Esophagus muscularis mucosa (tissue), 4 donors: ENCODE measurements at regions not wholly inside any gene's neighbourhood (a gene's known extent, or its start where the extent isn't known, plus 50 kb on each side); places are given as distances from the start of the nearest gene placed in this dataset.
"Not testable (repeated sequence)": the region's sequence is repeated elsewhere in the genome, so short reads cannot be mapped to it uniquely, and the experiment has no call there.

Experiments
- DNase-seq: peaks from one replicate; pipeline ENCODE4 v3.0.0-alpha.2; 2017; ENCODE audit errors: extremely low spot score
- H3K27ac ChIP-seq, 4 donors: fragments of 200-600 bp; sonication (generic); replicated peaks in 1 of 4; 1 replicate in 3 of 4; 2 replicates in 1 of 4; pipeline ENCODE4 v1.5.1; 2016 to 2019; ENCODE audit warnings: mild to moderate bottlenecking in 1 of 4
- H3K27me3 ChIP-seq, 4 donors: fragments of 200-600 bp; sonication (generic); one replicate each; pipeline versions ENCODE4 v1.5.1 to v1.6.0; 2016 to 2019
- H3K36me3 ChIP-seq, 4 donors: fragments of 200-600 bp; sonication (generic); one replicate each; pipeline ENCODE4 v1.5.1; 2016 to 2019
- H3K4me1 ChIP-seq, 4 donors: fragments of 200-600 bp; sonication (generic); one replicate each; pipeline ENCODE4 v1.5.1; 2016 to 2019
- H3K4me3 ChIP-seq, 4 donors: fragments of 200-600 bp; sonication (generic); 1 replicate in 2 of 4; 2 replicates in 2 of 4; pipeline ENCODE4 v1.5.1; 2016 to 2019; ENCODE audit warnings: mild to moderate bottlenecking in 4 of 4, moderate library complexity in 1 of 4
- H3K9me3 ChIP-seq, 4 donors: fragments of 200-600 bp; sonication (generic); 1 replicate in 3 of 4; 2 replicates in 1 of 4; pipeline ENCODE4 v1.5.1; 2016 to 2019
- CTCF ChIP-seq, 3 experiments: fragments of 200-600 bp in 2 of 3; fragments of 450-650 bp in 1 of 3; sonication (generic) in 2 of 3; IDR thresholded peaks; one replicate each; pipeline ENCODE4 v1.5.1; 2017 to 2019; ENCODE audit warnings: antibody characterized with exemption in 3 of 3, mild to moderate bottlenecking in 2 of 3, moderate library complexity in 1 of 3
- EP300 ChIP-seq: sonication (generic); formaldehyde crosslinking; IDR thresholded peaks from one replicate; pipeline ENCODE4 v1.6.1; 2017; ENCODE audit warnings: antibody characterized with exemption
- POLR2A ChIP-seq: fragments of 450-650 bp; IDR thresholded peaks from one replicate; pipeline ENCODE4 v1.6.1; 2017; ENCODE audit warnings: antibody characterized with exemption, moderate library complexity, mild to moderate bottlenecking, low read depth
- POLR2AphosphoS5 ChIP-seq, 2 donors: sonication (generic); formaldehyde crosslinking; IDR thresholded peaks; one replicate each; pipeline ENCODE4 v1.6.1; 2017; ENCODE audit warnings: antibody characterized with exemption in 2 of 2
- WGBS: methylation state at CpG from one replicate; pipeline ENCODE4 v1.1.5; 2018; 5-methylcytosine and 5-hydroxymethylcytosine counted together
- intact Hi-C: fragments of 100-400 bp; cut with DNase I; formaldehyde crosslinking; loops from one replicate; pipeline ENCODE4 v1.15.1; 2023

- no peak for TF ChIP-seq EP300
- no peak for TF ChIP-seq POLR2AphosphoS5 (IDR thresholded peaks at IDR 0.05)
- TF ChIP-seq POLR2A: no peak
- no peak for TF ChIP-seq CTCF (IDR thresholded peaks at IDR 0.05)
- Histone ChIP-seq H3K4me1 (no peaks in the 10 kb centered on the region), H3K27me3 (no peaks in the 10 kb centered on the region), H3K27ac (no peak overlapping the region), H3K4me3 (no peak overlapping the region), H3K36me3 (no peaks in the 10 kb centered on the region), H3K9me3 (no peaks in the 10 kb centered on the region)
- DNase-seq: no peak
- intact Hi-C loops: no loop called here
- 79% methylated on average over 5 of the region's 5 CpGs for WGBS
Observed at GRCh38 chr6:116994447-116994846, 117.4 kb downstream of the RFX6 start.

- no peak for DNase-seq
- 66% methylated on average over 5 of the region's 5 CpGs for WGBS
- intact Hi-C loops: no loop called here
- Histone ChIP-seq H3K36me3 (no peaks in the 10 kb centered on the region), H3K27me3 (no peaks in the 10 kb centered on the region), H3K27ac (no peak overlapping the region), H3K4me3 (no peak overlapping the region), H3K9me3 (no peaks in the 10 kb centered on the region), H3K4me1 (no peaks in the 10 kb centered on the region)
- TF ChIP-seq POLR2A (no peak), POLR2AphosphoS5 (IDR thresholded peaks at IDR 0.05) (no peak), EP300 (no peak), CTCF (IDR thresholded peaks at IDR 0.05) (no peak)
Observed at GRCh38 chr6:116996842-116997241, 119.8 kb downstream of the RFX6 start.

GRCh38 chr6:116997496-116997895 lies 120.5 kb downstream of the RFX6 start:
- no peak for DNase-seq
- H3K9me3 ChIP-seq: no peaks in the 10 kb centered on the region
- intact Hi-C loops: no loop called here
- no peak overlapping the region for H3K4me3 ChIP-seq
- TF ChIP-seq EP300: no peak
- TF ChIP-seq CTCF (IDR thresholded peaks at IDR 0.05): no peak
- TF ChIP-seq POLR2A: no peak
- H3K4me1 ChIP-seq: no peaks in the 10 kb centered on the region
- H3K27me3 ChIP-seq: no peaks in the 10 kb centered on the region
- H3K27ac ChIP-seq: no peak overlapping the region
- H3K36me3 ChIP-seq: no peaks in the 10 kb centered on the region
- WGBS: 86% methylated on average over 6 of the region's 6 CpGs

GRCh38 chr6:117007659-117008058 lies 130.6 kb downstream of the RFX6 start:
- no peak for TF ChIP-seq POLR2A
- no peak for TF ChIP-seq CTCF (IDR thresholded peaks at IDR 0.05)
- WGBS: 71% methylated on average over 3 of the region's 3 CpGs
- no peaks in the 10 kb centered on the region for H3K27me3 ChIP-seq

GRCh38 chr6:117008618-117009017 lies 131.6 kb downstream of the RFX6 start:
- H3K9me3 ChIP-seq: no peaks in the 10 kb centered on the region
- H3K4me3 ChIP-seq: no peak overlapping the region
- no peak for DNase-seq
- no peaks in the 10 kb centered on the region for H3K4me1 ChIP-seq
- H3K27ac ChIP-seq: no peak overlapping the region
- no peaks in the 10 kb centered on the region for H3K36me3 ChIP-seq
- intact Hi-C loops: no loop called here
- WGBS: 76% methylated on average over 3 of the region's 3 CpGs
- TF ChIP-seq POLR2A (no peak), POLR2AphosphoS5 (IDR thresholded peaks at IDR 0.05) (no peak), EP300 (no peak), CTCF (IDR thresholded peaks at IDR 0.05) (no peak)
- no peaks in the 10 kb centered on the region for H3K27me3 ChIP-seq

More at GRCh38 chr6:117007659-117008058, 130.6 kb downstream of the RFX6 start:
- no peaks in the 10 kb centered on the region for H3K36me3 ChIP-seq
- H3K9me3 ChIP-seq: no peaks in the 10 kb centered on the region
- H3K4me1 ChIP-seq: no peaks in the 10 kb centered on the region
- H3K27ac ChIP-seq: no peak overlapping the region
- no peak for DNase-seq
- intact Hi-C loops: no loop called here
- no peak overlapping the region for H3K4me3 ChIP-seq

- H3K9me3 ChIP-seq: peaks cover 0 to 12% (median 4%) of the 10 kb centered on the region in 4 donors
- H3K4me3 ChIP-seq, H3K27ac ChIP-seq, H3K36me3 ChIP-seq, intact Hi-C loops, DNase-seq, H3K27me3 ChIP-seq, H3K4me1 ChIP-seq: not testable (repeated sequence)
- 93% methylated on average over 32 of the region's 43 CpGs for WGBS
Observed at GRCh38 chr6:117014641-117015473, 137.8 kb downstream of the RFX6 start.

- WGBS: 80% methylated on average over 4 of the region's 4 CpGs
- H3K4me3 ChIP-seq, H3K36me3 ChIP-seq, H3K4me1 ChIP-seq, intact Hi-C loops, H3K27me3 ChIP-seq, DNase-seq, H3K27ac ChIP-seq: not testable (repeated sequence)
- H3K9me3 ChIP-seq: peaks cover 0 to 12% (median 4%) of the 10 kb centered on the region in 4 donors
Observed at GRCh38 chr6:117015474-117015804, 138.4 kb downstream of the RFX6 start.
